Transverse colon (tissue), 4 donors: ENCODE measurements at regions not wholly inside any gene's neighbourhood (a gene's known extent, or its start where the extent isn't known, plus 50 kb on each side); places are given as distances from the start of the nearest gene placed in this dataset.

Experiments
- CTCF ChIP-seq, 5 experiments: fragments of 200-600 bp in 3 of 5; fragments of 450-650 bp in 2 of 5; sonication (generic) in 3 of 5; IDR thresholded peaks; 1 replicate in 2 of 5; 2 replicates in 3 of 5; pipeline ENCODE4 v1.5.1; 2016 to 2017; ENCODE audit warnings: antibody characterized with exemption in 5 of 5, inconsistent platforms in 3 of 5, mild to moderate bottlenecking in 2 of 5, moderate library complexity in 1 of 5
- EP300 ChIP-seq: sonication (generic); formaldehyde crosslinking; IDR thresholded peaks from one replicate; pipeline ENCODE4 v1.6.1; 2017; ENCODE audit warnings: antibody characterized with exemption, low read depth
- POLR2A ChIP-seq: fragments of 450-650 bp; IDR thresholded peaks from one replicate; pipeline ENCODE4 v1.6.1; 2016; ENCODE audit warnings: antibody characterized with exemption, mild to moderate bottlenecking, moderate library complexity
- POLR2AphosphoS5 ChIP-seq, 3 donors: sonication (generic); formaldehyde crosslinking; IDR thresholded peaks; one replicate each; pipeline ENCODE4 v1.6.1; 2016; ENCODE audit warnings: antibody characterized with exemption in 3 of 3

- TF ChIP-seq CTCF (IDR thresholded peaks at IDR 0.05) (no peak), POLR2A (no peak), EP300 (no peak), POLR2AphosphoS5 (IDR thresholded peaks at IDR 0.05) (no peak)
Measured at GRCh38 chr1:191695865-191696264, 462.4 kb upstream of the RGS18 start.
